ENCODE measurements at regions not wholly inside any gene's neighbourhood (a gene's known extent, or its start where the extent isn't known, plus 50 kb on each side); places are given as distances from the start of the nearest gene placed in this dataset.

DNA sequence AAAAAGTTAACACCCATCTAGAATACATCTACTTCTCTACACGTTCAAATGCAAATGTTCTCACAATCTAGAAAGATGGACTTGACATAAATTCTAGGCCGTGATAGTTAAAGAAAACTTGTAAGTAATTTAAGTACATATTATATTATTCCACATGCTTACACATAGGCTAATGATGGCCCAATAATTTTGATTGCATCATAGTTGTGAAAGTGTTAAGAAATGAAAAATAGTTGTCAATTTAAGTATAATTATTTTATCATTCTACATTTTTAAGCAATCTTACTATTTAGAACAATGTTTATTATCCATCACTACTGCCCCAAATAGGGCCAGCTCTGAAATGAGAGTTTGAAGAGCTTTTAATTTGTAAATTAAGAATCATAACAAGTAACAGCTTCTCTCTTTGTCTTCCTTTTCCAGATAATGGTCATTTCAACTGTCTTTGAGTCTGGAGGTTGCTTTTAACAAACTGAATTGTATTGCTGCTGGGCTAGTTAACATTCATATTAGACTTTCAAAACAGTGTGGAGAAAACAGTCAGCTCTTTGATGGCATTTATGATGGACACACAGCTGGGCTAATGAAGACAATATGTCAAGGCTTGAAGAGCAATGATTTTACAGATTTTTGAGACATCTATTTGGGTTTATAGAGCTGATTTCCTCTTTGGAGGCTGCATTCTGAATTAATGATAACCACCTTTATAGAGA lies 246.1 kb upstream of the KCNH8 start:
- Histone ChIP-seq H3K27ac (ENCODE audit: low read length) (no peak overlapping the region), H3K27me3 (ENCODE audit: low read depth, low read length) (no peaks in the 10 kb centered on the region), H3K4me3 (ENCODE audit: low read depth in 1 of 2, low read length in 2 of 2) (no peak overlapping the region)

DNA sequence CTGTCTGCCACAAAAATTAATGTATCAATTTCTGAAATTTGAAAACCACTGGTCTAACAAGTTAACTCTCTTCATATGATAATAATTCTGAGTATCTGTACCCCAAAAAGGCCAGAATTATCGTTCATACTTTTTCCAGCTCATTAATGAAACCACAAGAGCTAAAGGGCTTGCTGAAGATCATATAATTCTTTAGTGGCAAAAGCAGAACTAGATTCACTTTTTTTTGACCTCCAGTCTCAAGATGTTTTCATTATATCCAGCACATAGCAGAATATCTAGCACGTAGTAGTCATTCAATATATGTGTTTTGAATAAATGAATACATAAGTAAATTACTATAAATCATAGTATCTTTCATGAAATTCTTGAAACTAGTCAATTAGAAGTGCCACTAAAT lies 246.7 kb upstream of the KCNH8 start:
- Histone ChIP-seq H3K4me3 (ENCODE audit: low read depth in 1 of 2, low read length in 2 of 2) (no peak overlapping the region), H3K9me3 (ENCODE audit: control insufficient read depth in 1 of 2, low read length in 2 of 2) (no peaks in the 10 kb centered on the region), H3K4me1 (ENCODE audit: control insufficient read depth in 1 of 2, insufficient read depth in 2 of 2, low read length in 2 of 2) (no peaks in the 10 kb centered on the region), H3K36me3 (ENCODE audit: control insufficient read depth in 1 of 2, insufficient read depth in 2 of 2, low read length in 2 of 2) (no peaks in the 10 kb centered on the region), H3K27me3 (ENCODE audit: low read depth, low read length) (no peaks in the 10 kb centered on the region), H3K27ac (ENCODE audit: low read length) (no peak overlapping the region)

More for the DNA sequence above, 246.1 kb upstream of the KCNH8 start:
- no peaks in the 10 kb centered on the region for H3K4me1 ChIP-seq (ENCODE audit: control insufficient read depth in 1 of 2, insufficient read depth in 2 of 2, low read length in 2 of 2)
- no peaks in the 10 kb centered on the region for H3K9me3 ChIP-seq (ENCODE audit: control insufficient read depth in 1 of 2, low read length in 2 of 2)
- no peaks in the 10 kb centered on the region for H3K36me3 ChIP-seq (ENCODE audit: control insufficient read depth in 1 of 2, insufficient read depth in 2 of 2, low read length in 2 of 2)

- no peak overlapping the region for H3K27ac ChIP-seq (ENCODE audit: low read length)
- no peaks in the 10 kb centered on the region for H3K9me3 ChIP-seq (ENCODE audit: control insufficient read depth in 1 of 2, low read length in 2 of 2)
- no peaks in the 10 kb centered on the region for H3K27me3 ChIP-seq (ENCODE audit: low read depth, low read length)
- no peaks in the 10 kb centered on the region for H3K36me3 ChIP-seq (ENCODE audit: control insufficient read depth in 1 of 2, insufficient read depth in 2 of 2, low read length in 2 of 2)
- H3K4me3 ChIP-seq (ENCODE audit: low read depth in 1 of 2, low read length in 2 of 2), result no peak overlapping the region
- H3K4me1 ChIP-seq (ENCODE audit: control insufficient read depth in 1 of 2, insufficient read depth in 2 of 2, low read length in 2 of 2), result no peaks in the 10 kb centered on the region
These were observed 247.3 kb upstream of the KCNH8 start for GRCh38 chr3:18900994-18901393.

GRCh38 chr3:18898911-18899310 lies 249.4 kb upstream of the KCNH8 start:
- Histone ChIP-seq H3K9me3 (ENCODE audit: control insufficient read depth in 1 of 2, low read length in 2 of 2) (no peaks in the 10 kb centered on the region), H3K36me3 (ENCODE audit: control insufficient read depth in 1 of 2, insufficient read depth in 2 of 2, low read length in 2 of 2) (no peaks in the 10 kb centered on the region), H3K27ac (ENCODE audit: low read length) (no peak overlapping the region), H3K4me3 (ENCODE audit: low read depth in 1 of 2, low read length in 2 of 2) (no peak overlapping the region), H3K27me3 (ENCODE audit: low read depth, low read length) (no peaks in the 10 kb centered on the region), H3K4me1 (ENCODE audit: control insufficient read depth in 1 of 2, insufficient read depth in 2 of 2, low read length in 2 of 2) (no peaks in the 10 kb centered on the region)

GRCh38 chr3:18892756-18893155 lies 255.6 kb upstream of the KCNH8 start:
- Histone ChIP-seq H3K27me3 (ENCODE audit: low read depth, low read length) (no peaks in the 10 kb centered on the region), H3K4me3 (ENCODE audit: low read depth in 1 of 2, low read length in 2 of 2) (no peak overlapping the region), H3K4me1 (ENCODE audit: control insufficient read depth in 1 of 2, insufficient read depth in 2 of 2, low read length in 2 of 2) (no peaks in the 10 kb centered on the region), H3K27ac (ENCODE audit: low read length) (no peak overlapping the region), H3K36me3 (ENCODE audit: control insufficient read depth in 1 of 2, insufficient read depth in 2 of 2, low read length in 2 of 2) (no peaks in the 10 kb centered on the region), H3K9me3 (ENCODE audit: control insufficient read depth in 1 of 2, low read length in 2 of 2) (no peaks in the 10 kb centered on the region)

DNA sequence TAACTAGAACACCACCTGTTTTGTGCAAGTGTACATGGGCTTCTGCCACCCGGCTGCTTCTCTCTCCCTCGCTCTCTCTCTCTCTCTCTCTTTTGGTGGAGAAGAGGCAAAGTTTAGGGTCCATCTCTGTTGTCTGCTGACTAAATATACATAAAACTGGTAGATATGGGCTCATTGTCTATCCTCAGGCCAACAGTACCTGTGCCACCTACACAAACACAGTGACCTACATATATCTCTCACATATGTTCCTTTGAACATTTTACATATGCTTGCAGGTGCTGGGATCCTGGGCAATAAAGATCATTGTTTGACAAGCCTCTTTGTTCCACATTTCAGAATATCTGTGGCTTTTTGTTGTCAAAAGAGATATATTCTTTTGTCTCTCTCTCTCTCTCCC lies 256.3 kb upstream of the KCNH8 start:
- H3K27ac ChIP-seq (ENCODE audit: low read length), result no peak overlapping the region
- H3K9me3 ChIP-seq (ENCODE audit: control insufficient read depth in 1 of 2, low read length in 2 of 2), result no peaks in the 10 kb centered on the region
- H3K27me3 ChIP-seq (ENCODE audit: low read depth, low read length), result no peaks in the 10 kb centered on the region
- H3K36me3 ChIP-seq (ENCODE audit: control insufficient read depth in 1 of 2, insufficient read depth in 2 of 2, low read length in 2 of 2), result no peaks in the 10 kb centered on the region
- no peaks in the 10 kb centered on the region for H3K4me1 ChIP-seq (ENCODE audit: control insufficient read depth in 1 of 2, insufficient read depth in 2 of 2, low read length in 2 of 2)
- H3K4me3 ChIP-seq (ENCODE audit: low read depth in 1 of 2, low read length in 2 of 2), result no peak overlapping the region

- Histone ChIP-seq H3K27ac (ENCODE audit: low read length) (no peak overlapping the region), H3K36me3 (ENCODE audit: control insufficient read depth in 1 of 2, insufficient read depth in 2 of 2, low read length in 2 of 2) (no peaks in the 10 kb centered on the region), H3K9me3 (ENCODE audit: control insufficient read depth in 1 of 2, low read length in 2 of 2) (no peaks in the 10 kb centered on the region), H3K4me1 (ENCODE audit: control insufficient read depth in 1 of 2, insufficient read depth in 2 of 2, low read length in 2 of 2) (no peaks in the 10 kb centered on the region), H3K27me3 (ENCODE audit: low read depth, low read length) (no peaks in the 10 kb centered on the region), H3K4me3 (ENCODE audit: low read depth in 1 of 2, low read length in 2 of 2) (no peak overlapping the region)
These were observed 256.7 kb upstream of the KCNH8 start for GRCh38 chr3:18891641-18892040.

DNA sequence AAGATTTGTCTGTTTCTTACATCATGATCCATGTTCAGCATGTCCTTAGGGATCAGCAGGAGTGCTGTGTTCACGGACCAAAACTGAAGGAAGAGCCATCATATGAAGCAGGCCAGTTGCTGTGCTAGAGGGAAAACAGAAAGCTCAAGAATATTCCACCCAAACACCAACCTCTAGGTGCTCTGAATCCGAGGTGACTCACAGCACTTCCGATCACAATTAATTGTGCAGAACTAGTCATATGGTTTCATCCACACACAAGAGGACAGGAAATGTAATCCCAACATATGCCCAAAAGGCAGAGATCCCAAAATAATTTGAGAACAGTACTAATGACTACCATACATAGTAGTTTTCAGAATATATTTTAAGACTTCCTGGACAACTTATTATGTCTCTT lies 257.9 kb upstream of the KCNH8 start:
- Histone ChIP-seq H3K27me3 (ENCODE audit: low read depth, low read length) (no peaks in the 10 kb centered on the region), H3K27ac (ENCODE audit: low read length) (no peak overlapping the region), H3K4me3 (ENCODE audit: low read depth in 1 of 2, low read length in 2 of 2) (no peak overlapping the region), H3K36me3 (ENCODE audit: control insufficient read depth in 1 of 2, insufficient read depth in 2 of 2, low read length in 2 of 2) (no peaks in the 10 kb centered on the region), H3K9me3 (ENCODE audit: control insufficient read depth in 1 of 2, low read length in 2 of 2) (no peaks in the 10 kb centered on the region), H3K4me1 (ENCODE audit: control insufficient read depth in 1 of 2, insufficient read depth in 2 of 2, low read length in 2 of 2) (no peaks in the 10 kb centered on the region)

- H3K4me3 ChIP-seq (ENCODE audit: low read depth in 1 of 2, low read length in 2 of 2), result no peak overlapping the region
- H3K27me3 ChIP-seq (ENCODE audit: low read depth, low read length), result no peaks in the 10 kb centered on the region
- H3K36me3 ChIP-seq (ENCODE audit: control insufficient read depth in 1 of 2, insufficient read depth in 2 of 2, low read length in 2 of 2), result no peaks in the 10 kb centered on the region
- no peaks in the 10 kb centered on the region for H3K4me1 ChIP-seq (ENCODE audit: control insufficient read depth in 1 of 2, insufficient read depth in 2 of 2, low read length in 2 of 2)
- H3K9me3 ChIP-seq (ENCODE audit: control insufficient read depth in 1 of 2, low read length in 2 of 2), result no peaks in the 10 kb centered on the region
- no peak overlapping the region for H3K27ac ChIP-seq (ENCODE audit: low read length)
These were observed 259.5 kb upstream of the KCNH8 start for GRCh38 chr3:18888819-18889218.

- Histone ChIP-seq H3K9me3 (ENCODE audit: control insufficient read depth in 1 of 2, low read length in 2 of 2) (no peaks in the 10 kb centered on the region), H3K36me3 (ENCODE audit: control insufficient read depth in 1 of 2, insufficient read depth in 2 of 2, low read length in 2 of 2) (no peaks in the 10 kb centered on the region), H3K4me1 (ENCODE audit: control insufficient read depth in 1 of 2, insufficient read depth in 2 of 2, low read length in 2 of 2) (no peaks in the 10 kb centered on the region), H3K27me3 (ENCODE audit: low read depth, low read length) (no peaks in the 10 kb centered on the region), H3K27ac (ENCODE audit: low read length) (no peak overlapping the region), H3K4me3 (ENCODE audit: low read depth in 1 of 2, low read length in 2 of 2) (no peak overlapping the region)
These were observed 259.9 kb upstream of the KCNH8 start for GRCh38 chr3:18888370-18888769.

- Histone ChIP-seq H3K4me3 (ENCODE audit: low read depth in 1 of 2, low read length in 2 of 2) (no peak overlapping the region), H3K27ac (ENCODE audit: low read length) (no peak overlapping the region), H3K27me3 (ENCODE audit: low read depth, low read length) (no peaks in the 10 kb centered on the region), H3K36me3 (ENCODE audit: control insufficient read depth in 1 of 2, insufficient read depth in 2 of 2, low read length in 2 of 2) (no peaks in the 10 kb centered on the region), H3K9me3 (ENCODE audit: control insufficient read depth in 1 of 2, low read length in 2 of 2) (no peaks in the 10 kb centered on the region), H3K4me1 (ENCODE audit: control insufficient read depth in 1 of 2, insufficient read depth in 2 of 2, low read length in 2 of 2) (no peaks in the 10 kb centered on the region)
These were observed 262.0 kb upstream of the KCNH8 start for GRCh38 chr3:18886331-18886730.

DNA sequence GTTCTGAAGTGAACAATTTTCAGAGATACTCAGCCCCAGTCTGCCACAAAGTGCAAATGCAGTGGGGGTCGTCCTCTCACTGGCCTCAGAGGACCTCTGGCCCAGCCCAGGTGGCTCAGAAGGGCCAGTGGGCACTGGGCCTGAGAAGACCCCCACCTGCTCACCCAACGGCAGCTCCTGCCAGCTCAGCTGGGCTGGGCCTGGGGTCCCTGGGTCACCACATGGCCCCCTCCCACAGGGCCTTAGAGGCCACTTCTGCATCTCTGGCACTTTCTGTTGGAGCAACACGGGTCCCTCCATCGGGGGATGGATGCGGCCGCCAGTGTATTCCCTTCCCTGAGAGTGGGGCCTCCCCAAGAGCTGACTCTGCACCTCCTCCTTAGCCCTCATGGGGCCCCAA lies 262.7 kb upstream of the KCNH8 start:
- Histone ChIP-seq H3K27me3 (ENCODE audit: low read depth, low read length) (no peaks in the 10 kb centered on the region), H3K36me3 (ENCODE audit: control insufficient read depth in 1 of 2, insufficient read depth in 2 of 2, low read length in 2 of 2) (no peaks in the 10 kb centered on the region), H3K9me3 (ENCODE audit: control insufficient read depth in 1 of 2, low read length in 2 of 2) (no peaks in the 10 kb centered on the region), H3K4me1 (ENCODE audit: control insufficient read depth in 1 of 2, insufficient read depth in 2 of 2, low read length in 2 of 2) (no peaks in the 10 kb centered on the region), H3K4me3 (ENCODE audit: low read depth in 1 of 2, low read length in 2 of 2) (no peak overlapping the region), H3K27ac (ENCODE audit: low read length) (no peak overlapping the region)

Measured in muscle layer of duodenum (tissue), 2 donors.